AG09319 (cell line): ENCODE measurements at regions not wholly inside any gene's neighbourhood (a gene's known extent, or its start where the extent isn't known, plus 50 kb on each side); places are given as distances from the start of the nearest gene placed in this dataset.
"Not testable (repeated sequence)": the region's sequence is repeated elsewhere in the genome, so short reads cannot be mapped to it uniquely, and the experiment has no call there.

Source experiments
- DNase-seq: peaks from one replicate; pipeline ENCODE4 v3.0.0-alpha.2; 2010; ENCODE audit warnings: low read depth; ENCODE audit errors: extremely low read depth
- CTCF ChIP-seq: IDR thresholded peaks from 2 replicates; pipeline ENCODE4 v1.5.1; 2011; ENCODE audit warnings: low read depth, mild to moderate bottlenecking, inconsistent platforms, low read length, moderate library complexity

GRCh38 chr19:32070101-32070500 lies 275.3 kb upstream of the ZNF507 start:
- DNase-seq, result no peak
- no peak for TF ChIP-seq CTCF

GRCh38 chr19:32082028-32082427 lies 263.4 kb upstream of the ZNF507 start:
- DNase-seq, result no peak
- TF ChIP-seq CTCF, result no peak

- DNase-seq, result not testable (repeated sequence)
Measured at GRCh38 chr19:32084756-32085363, 260.6 kb upstream of the ZNF507 start.

GRCh38 chr19:32091241-32091640 lies 254.2 kb upstream of the ZNF507 start:
- TF ChIP-seq CTCF, result no peak
- no peak for DNase-seq

GRCh38 chr19:32097011-32097410 lies 248.4 kb upstream of the ZNF507 start:
- TF ChIP-seq CTCF, result no peak
- DNase-seq, result no peak

- TF ChIP-seq CTCF, result no peak
Measured at GRCh38 chr19:32097620-32098019, 247.8 kb upstream of the ZNF507 start.

GRCh38 chr19:32098968-32099367 lies 246.4 kb upstream of the ZNF507 start:
- TF ChIP-seq CTCF, result no peak
- DNase-seq, result no peak

More at GRCh38 chr19:32097620-32098019, 247.8 kb upstream of the ZNF507 start:
- DNase-seq, result no peak

GRCh38 chr19:32101206-32101605 lies 244.2 kb upstream of the ZNF507 start:
- no peak for TF ChIP-seq CTCF
- no peak for DNase-seq
